ENCODE measurements at regions not wholly inside any gene's neighbourhood (a gene's known extent, or its start where the extent isn't known, plus 50 kb on each side); places are given as distances from the start of the nearest gene placed in this dataset.

GRCh38 chr13:104683789-104684188, 1617.6 kb upstream of the SLC10A2 start:
- no peaks in the 10 kb centered on the region for H3K27me3 ChIP-seq
- H3K36me3 ChIP-seq (replicated peaks; ENCODE audit: insufficient read depth, low read depth), result no peaks in the 10 kb centered on the region
- no peaks in the 10 kb centered on the region for H4K20me1 ChIP-seq (ENCODE audit: insufficient read depth, poor library complexity, severe bottlenecking)
- H3K9me3 ChIP-seq (ENCODE audit: low read depth), result no peaks in the 10 kb centered on the region
- TF ChIP-seq EZH2phosphoT487 (IDR thresholded peaks at IDR 0.05; ENCODE audit: low read depth, severe bottlenecking, unreplicated experiment) (no peak), EZH2 (IDR thresholded peaks at IDR 0.05; ENCODE audit: borderline replicate concordance) (no peak), CTCF (IDR thresholded peaks at IDR 0.05; ENCODE audit: poor library complexity) (no peak)
- no peaks in the 10 kb centered on the region for H3K9me2 ChIP-seq (replicated peaks; ENCODE audit: insufficient read depth)
- H2AFZ ChIP-seq, result no peak overlapping the region
- H3K4me3 ChIP-seq, result no peak overlapping the region
- no peaks in the 10 kb centered on the region for H3K79me2 ChIP-seq
- H3K4me1 ChIP-seq (ENCODE audit: insufficient read depth), result no peaks in the 10 kb centered on the region
- no peak overlapping the region for H3K27ac ChIP-seq
- no peak overlapping the region for H3K4me2 ChIP-seq
- no peak for DNase-seq (ENCODE audit: low spot score)

- H3K27ac ChIP-seq, result no peak overlapping the region
- TF ChIP-seq CTCF (IDR thresholded peaks at IDR 0.05; ENCODE audit: poor library complexity), result no peak
- TF ChIP-seq EZH2 (IDR thresholded peaks at IDR 0.05; ENCODE audit: borderline replicate concordance), result no peak
- no peak for TF ChIP-seq EZH2phosphoT487 (IDR thresholded peaks at IDR 0.05; ENCODE audit: low read depth, severe bottlenecking, unreplicated experiment)
- no peak for DNase-seq (ENCODE audit: low spot score)
- H2AFZ ChIP-seq, result no peak overlapping the region
- H3K4me1 ChIP-seq (ENCODE audit: insufficient read depth), result no peaks in the 10 kb centered on the region
- H3K4me3 ChIP-seq, result no peak overlapping the region
- no peaks in the 10 kb centered on the region for H3K9me2 ChIP-seq (replicated peaks; ENCODE audit: insufficient read depth)
- no peaks in the 10 kb centered on the region for H3K36me3 ChIP-seq (replicated peaks; ENCODE audit: insufficient read depth, low read depth)
- H4K20me1 ChIP-seq (ENCODE audit: insufficient read depth, poor library complexity, severe bottlenecking), result no peaks in the 10 kb centered on the region
- 96% methylated on average over 5 of the region's 5 CpGs for WGBS (ENCODE audit: low lambda C conversion rate, missing lambda C conversion rate)
- no peak overlapping the region for H3K4me2 ChIP-seq
- H3K79me2 ChIP-seq, result no peaks in the 10 kb centered on the region
- no peaks in the 10 kb centered on the region for H3K9me3 ChIP-seq (ENCODE audit: low read depth)
- H3K27me3 ChIP-seq, result no peaks in the 10 kb centered on the region
These were observed 1611.9 kb upstream of the SLC10A2 start for GRCh38 chr13:104678161-104678560.

GRCh38 chr13:104671901-104672300, 1605.7 kb upstream of the SLC10A2 start:
- no peak overlapping the region for H2AFZ ChIP-seq
- H3K79me2 ChIP-seq, result no peaks in the 10 kb centered on the region
- no peak for DNase-seq (ENCODE audit: low spot score)
- no peaks in the 10 kb centered on the region for H3K36me3 ChIP-seq (replicated peaks; ENCODE audit: insufficient read depth, low read depth)
- H3K9me3 ChIP-seq (ENCODE audit: low read depth), result no peaks in the 10 kb centered on the region
- 88% methylated on average over 3 of the region's 3 CpGs for WGBS (ENCODE audit: low lambda C conversion rate, missing lambda C conversion rate)
- H4K20me1 ChIP-seq (ENCODE audit: insufficient read depth, poor library complexity, severe bottlenecking), result no peaks in the 10 kb centered on the region
- H3K27me3 ChIP-seq, result no peaks in the 10 kb centered on the region
- no peak overlapping the region for H3K4me2 ChIP-seq
- no peaks in the 10 kb centered on the region for H3K4me1 ChIP-seq (ENCODE audit: insufficient read depth)
- H3K4me3 ChIP-seq, result no peak overlapping the region
- TF ChIP-seq EZH2 (IDR thresholded peaks at IDR 0.05; ENCODE audit: borderline replicate concordance), result no peak
- TF ChIP-seq CTCF (IDR thresholded peaks at IDR 0.05; ENCODE audit: poor library complexity), result no peak
- no peak for TF ChIP-seq EZH2phosphoT487 (IDR thresholded peaks at IDR 0.05; ENCODE audit: low read depth, severe bottlenecking, unreplicated experiment)
- no peaks in the 10 kb centered on the region for H3K9me2 ChIP-seq (replicated peaks; ENCODE audit: insufficient read depth)
- H3K27ac ChIP-seq, result no peak overlapping the region

GRCh38 chr13:104657196-104657595, 1591.0 kb upstream of the SLC10A2 start:
- Histone ChIP-seq H3K36me3 (replicated peaks; ENCODE audit: insufficient read depth, low read depth) (no peaks in the 10 kb centered on the region), H3K4me1 (ENCODE audit: insufficient read depth) (no peaks in the 10 kb centered on the region), H3K79me2 (no peaks in the 10 kb centered on the region), H3K27ac (no peak overlapping the region), H3K27me3 (no peaks in the 10 kb centered on the region), H4K20me1 (ENCODE audit: insufficient read depth, poor library complexity, severe bottlenecking) (no peaks in the 10 kb centered on the region), H3K9me3 (ENCODE audit: low read depth) (no peaks in the 10 kb centered on the region), H3K9me2 (replicated peaks; ENCODE audit: insufficient read depth) (no peaks in the 10 kb centered on the region), H3K4me3 (no peak overlapping the region), H3K4me2 (no peak overlapping the region), H2AFZ (no peak overlapping the region)
- WGBS (ENCODE audit: low lambda C conversion rate, missing lambda C conversion rate), result 95% methylated on average over 1 of the region's 1 CpG
- TF ChIP-seq CTCF (IDR thresholded peaks at IDR 0.05; ENCODE audit: poor library complexity), result no peak
- no peak for TF ChIP-seq EZH2 (IDR thresholded peaks at IDR 0.05; ENCODE audit: borderline replicate concordance)
- no peak for TF ChIP-seq EZH2phosphoT487 (IDR thresholded peaks at IDR 0.05; ENCODE audit: low read depth, severe bottlenecking, unreplicated experiment)
- no peak for DNase-seq (ENCODE audit: low spot score)

Data from hepatocyte (in vitro differentiated cells).